SK-N-SH treated with all-trans-retinoic acid at 6 μM for 48 hours (cell line): ENCODE measurements at regions not wholly inside any gene's neighbourhood (a gene's known extent, or its start where the extent isn't known, plus 50 kb on each side); places are given as distances from the start of the nearest gene placed in this dataset.
A peak's percentile ranks its signal among the peaks of the same experiment; 100 is the strongest.

ENCODE experiments used
- ATAC-seq: fragments of 200-7000 bp; cut with Tn5 transposase; 3 replicates; pipeline ENCODE4 v1.9.1; 2020; ENCODE audit warnings: mild to moderate bottlenecking, moderate library complexity
- ARNTL ChIP-seq: fragments of 450-650 bp; formaldehyde crosslinking; IDR thresholded peaks from 2 replicates; pipeline ENCODE4 v1.5.0; 2020; ENCODE audit warnings: low read depth, mild to moderate bottlenecking, moderate library complexity, borderline replicate concordance
- BACH2 ChIP-seq: fragments of 250-450 bp; sonication (Bioruptor Pico); IDR thresholded peaks from 2 replicates; pipeline ENCODE4 v1.9.0; 2021; ENCODE audit warnings: mild to moderate bottlenecking, borderline replicate concordance
- CSDC2 ChIP-seq: fragments of 250-450 bp; sonication (Bioruptor Pico); IDR thresholded peaks from 2 replicates; pipeline ENCODE4 v1.5.0; 2020; ENCODE audit warnings: mild to moderate bottlenecking, moderate library complexity
- ESRRG ChIP-seq: fragments of 250-450 bp; sonication (Bioruptor Pico); IDR thresholded peaks from 2 replicates; pipeline ENCODE4 v1.6.1; 2021; ENCODE audit warnings: mild to moderate bottlenecking
- GLIS3 ChIP-seq: fragments of 250-450 bp; sonication (Bioruptor Pico); IDR thresholded peaks from 2 replicates; pipeline ENCODE4 v1.5.0; 2020; ENCODE audit warnings: mild to moderate bottlenecking, moderate library complexity
- ISL1 ChIP-seq: fragments of 250-450 bp; sonication (Bioruptor Pico); IDR thresholded peaks from 2 replicates; pipeline ENCODE4 v2.1.2; 2022; ENCODE audit warnings: mild to moderate bottlenecking, moderate library complexity
- OSR1 ChIP-seq: fragments of 250-450 bp; sonication (Bioruptor Pico); IDR thresholded peaks from 2 replicates; pipeline ENCODE4 v1.8.0; 2022; ENCODE audit warnings: moderate library complexity, mild to moderate bottlenecking, inconsistent platforms
- PATZ1 ChIP-seq: fragments of 250-450 bp; sonication (Bioruptor Pico); IDR thresholded peaks from 2 replicates; pipeline ENCODE4 v1.8.0; 2020; ENCODE audit warnings: mild to moderate bottlenecking, moderate library complexity, borderline replicate concordance
- POU6F1 ChIP-seq: fragments of 250-450 bp; sonication (Bioruptor Pico); IDR thresholded peaks from 2 replicates; pipeline ENCODE4 v1.8.0; 2021; ENCODE audit warnings: low read depth, mild to moderate bottlenecking, moderate library complexity, borderline replicate concordance
- PPARA ChIP-seq: fragments of 250-450 bp; sonication (Bioruptor Pico); IDR thresholded peaks from 2 replicates; pipeline ENCODE4 v1.5.0; 2020; ENCODE audit warnings: mild to moderate bottlenecking, borderline replicate concordance
- RARB ChIP-seq: fragments of 250-450 bp; sonication (Bioruptor Pico); IDR thresholded peaks from 2 replicates; pipeline ENCODE4 v1.8.0; 2021; ENCODE audit warnings: mild to moderate bottlenecking, moderate library complexity
- SNAI2 ChIP-seq: fragments of 250-450 bp; sonication (Bioruptor Pico); IDR thresholded peaks from 2 replicates; pipeline ENCODE4 v1.5.0; 2020; ENCODE audit warnings: mild to moderate bottlenecking, moderate library complexity
- TCF4 ChIP-seq: fragments of 250-450 bp; sonication (Bioruptor Pico); IDR thresholded peaks from 2 replicates; pipeline ENCODE4 v1.8.0; 2021; ENCODE audit warnings: mild to moderate bottlenecking, moderate library complexity, borderline replicate concordance
- TOX ChIP-seq: fragments of 250-450 bp; sonication (Bioruptor Pico); IDR thresholded peaks from 2 replicates; pipeline ENCODE4 v1.8.0; 2021; ENCODE audit warnings: mild to moderate bottlenecking, moderate library complexity, borderline replicate concordance
- ZC3H10 ChIP-seq: fragments of 250-450 bp; sonication (Bioruptor Pico); IDR thresholded peaks from 2 replicates; pipeline ENCODE4 v1.5.1; 2021; ENCODE audit warnings: mild to moderate bottlenecking, moderate library complexity
- ZFP3 ChIP-seq: fragments of 250-450 bp; sonication (Bioruptor Pico); IDR thresholded peaks from 2 replicates; pipeline ENCODE4 v1.5.0; 2020; ENCODE audit warnings: mild to moderate bottlenecking, moderate library complexity
- ZFP30 ChIP-seq: fragments of 450-650 bp; formaldehyde crosslinking; IDR thresholded peaks from 2 replicates; pipeline ENCODE4 v1.5.0; 2022; ENCODE audit warnings: mild to moderate bottlenecking, moderate library complexity
- ZNF565 ChIP-seq: fragments of 450-650 bp; formaldehyde crosslinking; conservative IDR thresholded peaks from 2 replicates; pipeline ENCODE4 v1.5.0; 2020; ENCODE audit warnings: low read depth, mild to moderate bottlenecking, moderate library complexity
- ZNF70 ChIP-seq: fragments of 450-650 bp; formaldehyde crosslinking; IDR thresholded peaks from 2 replicates; pipeline ENCODE4 v1.5.0; 2020; ENCODE audit warnings: mild to moderate bottlenecking, moderate library complexity
- ZNF8 ChIP-seq: fragments of 450-650 bp; formaldehyde crosslinking; IDR thresholded peaks from 2 replicates; pipeline ENCODE4 v1.5.0; 2020; ENCODE audit warnings: mild to moderate bottlenecking, moderate library complexity
- TF ChIP-seq, protein P1 (sequence below): fragments of 250-450 bp; sonication (Bioruptor Pico); IDR thresholded peaks from 2 replicates; pipeline ENCODE4 v1.5.1; 2021; ENCODE audit warnings: mild to moderate bottlenecking, moderate library complexity
- TF ChIP-seq, protein P2 (sequence below): fragments of 250-450 bp; sonication (Bioruptor Pico); IDR thresholded peaks from 2 replicates; pipeline ENCODE4 v1.5.0; 2020; ENCODE audit warnings: mild to moderate bottlenecking, moderate library complexity

DNA sequence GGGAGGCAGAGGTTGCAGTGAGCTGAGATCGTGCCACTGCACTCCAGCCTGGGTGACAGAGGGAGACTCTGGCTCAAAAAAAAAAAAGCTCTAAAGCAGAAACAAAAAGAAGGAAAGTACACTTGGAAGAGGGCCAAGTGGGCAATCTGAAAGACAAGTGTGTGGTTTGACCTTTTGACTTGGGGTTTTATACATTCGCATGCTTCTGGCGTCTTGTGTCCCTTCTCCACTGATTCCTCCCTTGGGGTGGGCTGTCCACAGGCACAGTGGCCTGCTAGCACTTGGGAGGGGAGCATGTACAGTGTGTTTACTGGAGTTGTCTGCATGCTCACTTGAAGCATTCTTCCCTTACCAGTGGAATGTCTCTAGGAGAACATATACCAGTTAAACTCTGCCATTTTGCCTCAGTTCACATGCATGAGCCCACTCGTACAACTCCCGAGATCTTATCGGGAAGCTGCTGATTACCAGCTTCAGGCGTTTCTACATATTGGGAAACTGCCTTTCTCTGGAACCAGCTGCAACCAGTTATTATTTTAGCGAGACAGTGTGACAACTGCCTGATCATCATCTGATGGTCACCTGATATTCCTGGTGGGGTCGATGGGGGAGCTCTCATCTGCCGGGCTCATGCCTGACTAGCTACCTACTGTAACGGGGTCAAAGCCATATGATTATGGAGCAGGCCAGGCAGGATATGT lies 113.5 kb upstream of the ZNF678 start:
- no peak for ATAC-seq
- TF ChIP-seq, protein P1, sequence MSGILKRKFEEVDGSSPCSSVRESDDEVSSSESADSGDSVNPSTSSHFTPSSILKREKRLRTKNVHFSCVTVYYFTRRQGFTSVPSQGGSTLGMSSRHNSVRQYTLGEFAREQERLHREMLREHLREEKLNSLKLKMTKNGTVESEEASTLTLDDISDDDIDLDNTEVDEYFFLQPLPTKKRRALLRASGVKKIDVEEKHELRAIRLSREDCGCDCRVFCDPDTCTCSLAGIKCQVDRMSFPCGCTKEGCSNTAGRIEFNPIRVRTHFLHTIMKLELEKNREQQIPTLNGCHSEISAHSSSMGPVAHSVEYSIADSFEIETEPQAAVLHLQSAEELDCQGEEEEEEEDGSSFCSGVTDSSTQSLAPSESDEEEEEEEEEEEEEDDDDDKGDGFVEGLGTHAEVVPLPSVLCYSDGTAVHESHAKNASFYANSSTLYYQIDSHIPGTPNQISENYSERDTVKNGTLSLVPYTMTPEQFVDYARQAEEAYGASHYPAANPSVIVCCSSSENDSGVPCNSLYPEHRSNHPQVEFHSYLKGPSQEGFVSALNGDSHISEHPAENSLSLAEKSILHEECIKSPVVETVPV (CRISPR knock-in tag): no peak
- no peak for TF ChIP-seq POU6F1 (CRISPR knock-in tag)
- TF ChIP-seq ZNF565 (CRISPR knock-in tag): no peak
- no peak for TF ChIP-seq ARNTL
- no peak for TF ChIP-seq SNAI2 (CRISPR knock-in tag)
- TF ChIP-seq TCF4 (CRISPR knock-in tag): no peak
- TF ChIP-seq RARB (CRISPR knock-in tag): no peak
- TF ChIP-seq, protein P2, sequence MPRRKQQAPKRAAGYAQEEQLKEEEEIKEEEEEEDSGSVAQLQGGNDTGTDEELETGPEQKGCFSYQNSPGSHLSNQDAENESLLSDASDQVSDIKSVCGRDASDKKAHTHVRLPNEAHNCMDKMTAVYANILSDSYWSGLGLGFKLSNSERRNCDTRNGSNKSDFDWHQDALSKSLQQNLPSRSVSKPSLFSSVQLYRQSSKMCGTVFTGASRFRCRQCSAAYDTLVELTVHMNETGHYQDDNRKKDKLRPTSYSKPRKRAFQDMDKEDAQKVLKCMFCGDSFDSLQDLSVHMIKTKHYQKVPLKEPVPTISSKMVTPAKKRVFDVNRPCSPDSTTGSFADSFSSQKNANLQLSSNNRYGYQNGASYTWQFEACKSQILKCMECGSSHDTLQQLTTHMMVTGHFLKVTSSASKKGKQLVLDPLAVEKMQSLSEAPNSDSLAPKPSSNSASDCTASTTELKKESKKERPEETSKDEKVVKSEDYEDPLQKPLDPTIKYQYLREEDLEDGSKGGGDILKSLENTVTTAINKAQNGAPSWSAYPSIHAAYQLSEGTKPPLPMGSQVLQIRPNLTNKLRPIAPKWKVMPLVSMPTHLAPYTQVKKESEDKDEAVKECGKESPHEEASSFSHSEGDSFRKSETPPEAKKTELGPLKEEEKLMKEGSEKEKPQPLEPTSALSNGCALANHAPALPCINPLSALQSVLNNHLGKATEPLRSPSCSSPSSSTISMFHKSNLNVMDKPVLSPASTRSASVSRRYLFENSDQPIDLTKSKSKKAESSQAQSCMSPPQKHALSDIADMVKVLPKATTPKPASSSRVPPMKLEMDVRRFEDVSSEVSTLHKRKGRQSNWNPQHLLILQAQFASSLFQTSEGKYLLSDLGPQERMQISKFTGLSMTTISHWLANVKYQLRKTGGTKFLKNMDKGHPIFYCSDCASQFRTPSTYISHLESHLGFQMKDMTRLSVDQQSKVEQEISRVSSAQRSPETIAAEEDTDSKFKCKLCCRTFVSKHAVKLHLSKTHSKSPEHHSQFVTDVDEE (CRISPR knock-in tag): no peak
- TF ChIP-seq ZNF8 (CRISPR knock-in tag): no peak

- TF ChIP-seq CSDC2 (no peak), PPARA (CRISPR knock-in tag) (no peak), ARNTL (no peak), TOX (CRISPR knock-in tag) (no peak), ZFP30 (CRISPR knock-in tag) (no peak), OSR1 (CRISPR knock-in tag) (no peak), BACH2 (CRISPR knock-in tag) (no peak), PATZ1 (no peak), ISL1 (no peak), GLIS3 (no peak), ZFP3 (CRISPR knock-in tag) (no peak), TCF4 (CRISPR knock-in tag) (no peak), ZC3H10 (CRISPR knock-in tag) (no peak), ZNF70 (no peak), RARB (CRISPR knock-in tag) (no peak), SNAI2 (CRISPR knock-in tag) (no peak), ESRRG (CRISPR knock-in tag) (no peak)
- TF ChIP-seq, protein P2 (CRISPR knock-in tag): no peak
- TF ChIP-seq, all 23 proteins: peak for 0
- peak; percentile 72 for ATAC-seq
Measured at GRCh38 chr1:227449051-227449450, 114.3 kb upstream of the ZNF678 start.
